HCT116 (cell line): ENCODE measurements at regions not wholly inside any gene's neighbourhood (a gene's known extent, or its start where the extent isn't known, plus 50 kb on each side); places are given as distances from the start of the nearest gene placed in this dataset.

Source experiments
- ATAC-seq: fragments of 200-7000 bp; cut with Tn5 transposase; 2 replicates; pipeline ENCODE4 v1.9.1; 2020; ENCODE audit warnings: mild to moderate bottlenecking, moderate library complexity
- BruUV-seq: library from RNA; stranded (reverse); fragments of 400-500 nt; replicated peaks from 2 replicates; lab custom pipeline; 2021; lab: Mats Ljungman, UMichigan
- CTCF ChIA-PET: fragments of 300-600 bp; sonication (Branson Sonifier 250); formaldehyde crosslinking; loops from one replicate; lab custom pipeline; 2021; ENCODE audit warnings: antibody characterized with exemption; lab: Charles Lee
- POLR2A ChIA-PET: fragments of 300-600, 350-600 bp; sonication (Branson Sonifier 250); formaldehyde crosslinking; loops from one replicate; lab custom pipeline; 2021; ENCODE audit warnings: antibody characterized with exemption; lab: Charles Lee
- RAD21 ChIA-PET, 2 experiments: fragments of 300-600 bp; sonication (Branson Sonifier 250); formaldehyde crosslinking; loops; one replicate each; lab custom pipeline; 2023; ENCODE audit warnings: low total read pairs in 2 of 2; ENCODE audit not compliant: uncharacterized antibody in 2 of 2, unreplicated experiment in 2 of 2, low non-redundant PET in 1 of 2; lab: Charles Lee
- DNase-seq: peaks from one replicate; pipeline ENCODE4 v3.0.0-alpha.2; 2010; ENCODE audit warnings: low read depth, low spot score
- H2AFZ ChIP-seq: fragments of 200-600 bp; shearing (Covaris generic), sonication (generic); 2 replicates; pipeline ENCODE4 v1.6.1; 2017; ENCODE audit warnings: low read depth, mixed run types, mixed read lengths, antibody characterized with exemption, low read length; ENCODE audit not compliant: poor library complexity, severe bottlenecking
- H3K27ac ChIP-seq: 2 replicates; pipeline ENCODE4 v1.5.1; 2012; ENCODE audit warnings: low read depth, low read length
- H3K27me3 ChIP-seq: fragments of 200-600 bp; sonication (generic); 2 replicates; pipeline ENCODE4 v1.6.1; 2016; ENCODE audit warnings: mixed run types, low read length, mixed read lengths; ENCODE audit not compliant: insufficient read depth
- H3K36me3 ChIP-seq, 2 experiments: fragments of 200-500 bp in 1 of 2; fragments of 200-600 bp in 1 of 2; sonication (Bioruptor generic) in 1 of 2; sonication (generic) in 1 of 2; 2 replicates each; pipeline versions ENCODE4 v1.5.1 to v1.6.1; 2014 to 2016; ENCODE audit warnings: low read length in 2 of 2, inconsistent platforms in 1 of 2, mixed read lengths in 1 of 2, mixed run types in 1 of 2; ENCODE audit not compliant: insufficient read depth in 2 of 2, control insufficient read depth in 1 of 2
- H3K4me1 ChIP-seq, 2 experiments: fragments of 200-600 bp in 1 of 2; sonication (generic) in 1 of 2; 2 replicates each; pipeline versions ENCODE4 v1.5.1 to v1.6.1; 2012 to 2017; ENCODE audit warnings: low read length in 2 of 2, inconsistent platforms in 1 of 2, mild to moderate bottlenecking in 1 of 2, mixed read lengths in 1 of 2, mixed run types in 1 of 2, moderate library complexity in 1 of 2; ENCODE audit not compliant: insufficient read depth in 2 of 2, control insufficient read depth in 1 of 2
- H3K4me2 ChIP-seq: fragments of 200-600 bp; sonication (generic); 2 replicates; pipeline ENCODE4 v1.6.1; 2017; ENCODE audit warnings: mixed run types, low read length, mixed read lengths
- H3K4me3 ChIP-seq, 2 experiments: fragments of 200-600 bp in 1 of 2; sonication (generic) in 1 of 2; replicated peaks in 1 of 2; 2 replicates each; pipeline ENCODE4 v1.5.1; 2011 to 2016; ENCODE audit warnings: low read length in 2 of 2, control low read depth in 1 of 2, low read depth in 1 of 2, mild to moderate bottlenecking in 1 of 2, mixed read lengths in 1 of 2, mixed run types in 1 of 2
- H3K79me2 ChIP-seq: fragments of 200-600 bp; sonication (generic); 2 replicates; pipeline ENCODE4 v1.6.1; 2017; ENCODE audit warnings: mild to moderate bottlenecking, mixed run types, low read length, moderate library complexity, mixed read lengths; ENCODE audit not compliant: insufficient read depth
- H3K9ac ChIP-seq: fragments of 200-600 bp; sonication (generic); 2 replicates; pipeline ENCODE4 v1.6.1; 2016; ENCODE audit warnings: low read length, mixed read lengths
- H3K9me2 ChIP-seq: fragments of 200-600 bp; sonication (generic), shearing (Covaris generic); 2 replicates; pipeline ENCODE4 v1.6.1; 2017; ENCODE audit warnings: mixed run types, mild to moderate bottlenecking, moderate library complexity; ENCODE audit not compliant: insufficient read depth
- H3K9me3 ChIP-seq, 2 experiments: fragments of 200-500 bp in 1 of 2; fragments of 200-600 bp in 1 of 2; sonication (Bioruptor generic) in 1 of 2; sonication (generic) in 1 of 2; 2 replicates each; pipeline ENCODE4 v1.6.1; 2014 to 2017; ENCODE audit warnings: low read length in 2 of 2, mixed read lengths in 2 of 2, inconsistent platforms in 1 of 2, low read depth in 1 of 2, mild to moderate bottlenecking in 1 of 2, mixed run types in 1 of 2, moderate library complexity in 1 of 2; ENCODE audit not compliant: control insufficient read depth in 1 of 2, insufficient read depth in 1 of 2
- H4K20me1 ChIP-seq: fragments of 200-600 bp; sonication (generic), shearing (Covaris generic); 2 replicates; pipeline ENCODE4 v1.6.1; 2017; ENCODE audit warnings: mixed run types, mild to moderate bottlenecking, moderate library complexity; ENCODE audit not compliant: insufficient read depth
- ATF3 ChIP-seq: IDR thresholded peaks from 2 replicates; pipeline ENCODE4 v1.6.1; 2012
- CBX3 ChIP-seq: IDR thresholded peaks from 2 replicates; pipeline ENCODE4 v1.6.1; 2012; ENCODE audit warnings: low read depth
- CEBPB ChIP-seq: IDR thresholded peaks from 2 replicates; pipeline ENCODE4 v1.6.1; 2012; ENCODE audit warnings: low read depth
- CTCF ChIP-seq, 3 experiments: fragments of 200-600 bp in 1 of 3; sonication (generic) in 1 of 3; IDR thresholded peaks in 2 of 3; conservative IDR thresholded peaks in 1 of 3; 2 replicates each; pipeline ENCODE4 v1.5.1; 2012 to 2017; ENCODE audit warnings: low read depth in 2 of 3, low read length in 2 of 3, antibody characterized with exemption in 1 of 3, borderline replicate concordance in 1 of 3, control low read depth in 1 of 3, mild to moderate bottlenecking in 1 of 3, mixed read lengths in 1 of 3, mixed run types in 1 of 3, moderate library complexity in 1 of 3; ENCODE audit not compliant: insufficient read depth in 1 of 3
- ELF1 ChIP-seq: IDR thresholded peaks from 2 replicates; pipeline ENCODE4 v1.6.1; 2012; ENCODE audit warnings: low read depth, borderline replicate concordance
- EZH2phosphoT487 ChIP-seq: fragments of 200-600 bp; IDR thresholded peaks from 2 replicates; pipeline ENCODE4 v1.6.1; 2018; ENCODE audit warnings: antibody characterized with exemption, borderline replicate concordance
- FOSL1 ChIP-seq: IDR thresholded peaks from 2 replicates; pipeline ENCODE4 v1.6.1; 2012; ENCODE audit warnings: low read depth
- JUND ChIP-seq: IDR thresholded peaks from 2 replicates; pipeline ENCODE4 v1.6.1; 2012
- MAX ChIP-seq: IDR thresholded peaks from 2 replicates; pipeline ENCODE4 v1.6.1; 2012
- POLR2A ChIP-seq: IDR thresholded peaks from 2 replicates; pipeline ENCODE4 v1.7.0; 2011; ENCODE audit warnings: borderline replicate concordance; ENCODE audit not compliant: insufficient read depth, insufficient read length; ENCODE audit errors: extremely low read depth
- POLR2AphosphoS5 ChIP-seq: IDR thresholded peaks from 2 replicates; pipeline ENCODE4 v1.6.1; 2011; ENCODE audit warnings: mild to moderate bottlenecking, low read depth, low read length, moderate library complexity
- RAD21 ChIP-seq: IDR thresholded peaks from 2 replicates; pipeline ENCODE4 v1.6.1; 2012; ENCODE audit warnings: low read depth, mild to moderate bottlenecking
- REST ChIP-seq: IDR thresholded peaks from 2 replicates; pipeline ENCODE4 v1.6.1; 2012; ENCODE audit warnings: low read depth
- SIN3A ChIP-seq: IDR thresholded peaks from 2 replicates; pipeline ENCODE4 v1.6.1; 2012; ENCODE audit warnings: low read depth
- SRF ChIP-seq: IDR thresholded peaks from 2 replicates; pipeline ENCODE4 v1.6.1; 2012; ENCODE audit warnings: low read depth
- YY1 ChIP-seq: IDR thresholded peaks from 2 replicates; pipeline ENCODE4 v1.6.1; 2011; ENCODE audit warnings: low read length, low read depth, moderate library complexity, mild to moderate bottlenecking; ENCODE audit not compliant: insufficient replicate concordance; ENCODE audit errors: extremely low read depth
- ZBTB33 ChIP-seq: IDR thresholded peaks from 2 replicates; pipeline ENCODE4 v1.6.1; 2011; ENCODE audit warnings: mild to moderate bottlenecking, low read length, moderate library complexity; ENCODE audit not compliant: insufficient replicate concordance; ENCODE audit errors: extremely low read depth
- intact Hi-C: fragments of 100-400 bp; cut with micrococcal nuclease; formaldehyde crosslinking; loops from 2 replicates; pipeline ENCODE4 v1.10.0; 2022

GRCh38 chr1:213704941-213705340, 282.8 kb upstream of the PROX1 start:
- H2AFZ ChIP-seq, result no peak overlapping the region
- TF ChIP-seq ATF3 (no peak), RAD21 (no peak), CEBPB (no peak), YY1 (no peak), REST (no peak), JUND (no peak), FOSL1 (no peak), MAX (no peak), EZH2phosphoT487 (no peak), POLR2AphosphoS5 (no peak), CBX3 (no peak), ELF1 (no peak), SIN3A (no peak), SRF (no peak), ZBTB33 (no peak), POLR2A (no peak), CTCF (IDR thresholded peaks at IDR 0.05 in 2 of 3, conservative IDR thresholded peaks at IDR 0.05 in 1 of 3; ENCODE audit: borderline replicate concordance in 1 of 3, insufficient read depth in 1 of 3, low read depth in 2 of 3, low read length in 2 of 3) (no peak)
- intact Hi-C loops, result no loop called here
- ChIA-PET RAD21 (no interaction called here), CTCF (no interaction called here), POLR2A (no interaction called here)
- H3K9me2 ChIP-seq, result no peaks in the 10 kb centered on the region
- no peaks in the 10 kb centered on the region for H3K4me1 ChIP-seq
- no peak overlapping the region for H3K4me3 ChIP-seq
- H3K4me2 ChIP-seq, result no peak overlapping the region
- no peaks in the 10 kb centered on the region for H3K9me3 ChIP-seq
- H3K9ac ChIP-seq, result no peak overlapping the region
- DNase-seq (no peak), ATAC-seq (no peak)
- H3K27ac ChIP-seq, result no peak overlapping the region
- H4K20me1 ChIP-seq, result no peaks in the 10 kb centered on the region
- H3K36me3 ChIP-seq, result no peaks in the 10 kb centered on the region
- no peaks in the 10 kb centered on the region for H3K27me3 ChIP-seq
- BruUV-seq, result no TSS peak
- no peaks in the 10 kb centered on the region for H3K79me2 ChIP-seq
